ENCODE measurements at regions not wholly inside any gene's neighbourhood (a gene's known extent, or its start where the extent isn't known, plus 50 kb on each side); places are given as distances from the start of the nearest gene placed in this dataset.
A peak's percentile ranks its signal among the peaks of the same experiment; 100 is the strongest.
"Not testable (repeated sequence)": the region's sequence is repeated elsewhere in the genome, so short reads cannot be mapped to it uniquely, and the experiment has no call there.

DNA sequence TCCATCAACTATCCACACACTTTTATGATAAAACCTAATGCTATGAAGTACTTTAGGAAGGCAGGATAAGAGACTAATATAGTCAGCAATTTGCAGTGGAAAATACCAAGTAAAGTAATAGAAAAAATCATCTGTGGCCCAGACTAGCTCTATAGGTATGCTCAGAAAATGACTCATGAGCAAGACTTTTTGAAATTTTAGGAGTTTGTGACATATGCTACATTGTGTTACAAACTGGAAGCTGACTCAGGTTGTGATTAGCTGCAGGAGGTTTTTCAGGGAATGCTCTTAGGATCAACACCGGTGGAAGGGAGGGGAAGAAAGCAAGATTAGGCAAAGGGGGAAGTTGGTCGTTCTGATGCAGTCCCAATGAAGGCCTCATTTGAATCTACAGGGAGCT, 56.1 kb downstream of the FEZF1 start:
- no peak for DNase-seq (ENCODE audit: extremely low spot score in 2 of 2)
- Histone ChIP-seq H3K36me3 (no peaks in the 10 kb centered on the region), H3K9me3 (no peaks in the 10 kb centered on the region), H3K4me1 (no peaks in the 10 kb centered on the region), H3K27me3 (no peaks in the 10 kb centered on the region), H3K27ac (no peak overlapping the region), H3K4me3 (no peak overlapping the region)
- TF ChIP-seq, protein P1, sequence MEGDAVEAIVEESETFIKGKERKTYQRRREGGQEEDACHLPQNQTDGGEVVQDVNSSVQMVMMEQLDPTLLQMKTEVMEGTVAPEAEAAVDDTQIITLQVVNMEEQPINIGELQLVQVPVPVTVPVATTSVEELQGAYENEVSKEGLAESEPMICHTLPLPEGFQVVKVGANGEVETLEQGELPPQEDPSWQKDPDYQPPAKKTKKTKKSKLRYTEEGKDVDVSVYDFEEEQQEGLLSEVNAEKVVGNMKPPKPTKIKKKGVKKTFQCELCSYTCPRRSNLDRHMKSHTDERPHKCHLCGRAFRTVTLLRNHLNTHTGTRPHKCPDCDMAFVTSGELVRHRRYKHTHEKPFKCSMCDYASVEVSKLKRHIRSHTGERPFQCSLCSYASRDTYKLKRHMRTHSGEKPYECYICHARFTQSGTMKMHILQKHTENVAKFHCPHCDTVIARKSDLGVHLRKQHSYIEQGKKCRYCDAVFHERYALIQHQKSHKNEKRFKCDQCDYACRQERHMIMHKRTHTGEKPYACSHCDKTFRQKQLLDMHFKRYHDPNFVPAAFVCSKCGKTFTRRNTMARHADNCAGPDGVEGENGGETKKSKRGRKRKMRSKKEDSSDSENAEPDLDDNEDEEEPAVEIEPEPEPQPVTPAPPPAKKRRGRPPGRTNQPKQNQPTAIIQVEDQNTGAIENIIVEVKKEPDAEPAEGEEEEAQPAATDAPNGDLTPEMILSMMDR (IDR thresholded peaks at IDR 0.05), result no peak
- TF ChIP-seq POLR2AphosphoS5 (IDR thresholded peaks at IDR 0.05; ENCODE audit: insufficient read depth in 1 of 2, low read depth in 1 of 2) (no peak), POLR2A (IDR thresholded peaks at IDR 0.05) (no peak)
- intact Hi-C loops (cut with DNase I), result no loop called here

DNA sequence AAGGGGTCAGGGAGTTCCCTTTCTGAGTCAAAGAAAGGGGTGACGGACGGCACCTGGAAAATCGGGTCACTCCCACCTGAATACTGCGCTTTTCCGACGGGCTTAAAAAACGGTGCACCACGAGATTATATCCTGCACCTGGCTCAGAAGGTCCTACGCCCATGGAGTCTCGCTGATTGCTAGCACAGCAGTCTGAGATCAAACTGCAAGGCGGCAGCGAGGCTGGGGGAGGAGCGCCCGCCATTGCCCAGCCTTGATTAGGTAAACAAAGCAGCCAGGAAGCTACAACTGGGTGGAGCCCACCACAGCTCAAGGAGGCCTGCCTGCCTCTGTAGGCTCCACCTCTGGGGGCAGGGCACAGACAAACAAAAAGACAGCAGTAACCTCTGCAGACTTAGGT, 65.8 kb downstream of the FEZF1 start:
- DNase-seq (ENCODE audit: extremely low spot score in 2 of 2); H3K36me3 ChIP-seq; intact Hi-C loops (cut with DNase I); H3K27ac ChIP-seq; H3K4me1 ChIP-seq; H3K27me3 ChIP-seq; H3K9me3 ChIP-seq; H3K4me3 ChIP-seq: not testable (repeated sequence)

DNA sequence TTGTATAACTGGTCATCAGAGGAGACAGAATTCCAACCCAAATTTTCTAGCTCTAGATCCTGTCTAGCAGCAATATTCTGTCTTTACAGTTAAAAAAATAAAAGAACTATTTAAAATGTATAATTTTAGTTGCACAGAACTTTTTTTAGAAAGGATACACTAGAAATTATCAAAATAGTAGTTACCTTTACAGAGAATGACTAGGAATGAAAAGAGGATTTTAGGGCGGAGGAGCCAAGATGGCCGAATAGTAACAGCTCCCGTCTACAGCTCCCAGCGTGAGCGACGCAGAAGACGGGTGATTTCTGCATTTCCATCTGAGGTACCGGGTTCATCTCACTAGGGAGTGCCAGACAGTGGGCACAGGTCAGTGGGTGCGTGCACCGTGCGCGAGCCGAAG, 66.3 kb downstream of the FEZF1 start:
- H3K9me3 ChIP-seq; H3K4me1 ChIP-seq; H3K27me3 ChIP-seq; H3K36me3 ChIP-seq; DNase-seq (ENCODE audit: extremely low spot score in 2 of 2); intact Hi-C loops (cut with DNase I); H3K4me3 ChIP-seq; H3K27ac ChIP-seq: not testable (repeated sequence)

DNA sequence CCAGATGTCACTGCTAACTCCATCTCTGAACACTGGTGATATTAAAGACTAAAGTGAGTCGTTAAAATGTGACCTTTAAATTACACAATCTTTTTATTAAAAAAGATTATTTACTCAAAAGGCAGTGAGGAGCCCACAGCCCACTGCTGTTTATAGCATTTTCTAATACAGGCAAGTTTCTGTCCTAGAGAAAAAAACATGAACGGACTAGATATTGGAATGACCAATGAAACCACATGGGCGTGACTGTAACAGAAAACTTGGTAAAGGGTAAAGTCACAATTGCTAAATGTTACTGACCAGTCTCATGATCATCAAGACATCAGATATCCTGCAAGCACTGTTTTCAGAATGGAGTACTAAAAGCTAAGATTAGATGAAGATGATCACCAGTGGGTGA, 78.7 kb downstream of the FEZF1 start:
- TF ChIP-seq, protein P1 (IDR thresholded peaks at IDR 0.05), result no peak
- TF ChIP-seq POLR2AphosphoS5 (IDR thresholded peaks at IDR 0.05; ENCODE audit: insufficient read depth in 1 of 2, low read depth in 1 of 2) (no peak), POLR2A (IDR thresholded peaks at IDR 0.05) (no peak)
- Histone ChIP-seq H3K36me3 (no peaks in the 10 kb centered on the region), H3K27me3 (no peaks in the 10 kb centered on the region), H3K9me3 (no peaks in the 10 kb centered on the region), H3K4me1 (no peaks in the 10 kb centered on the region), H3K4me3 (no peak overlapping the region), H3K27ac (no peak overlapping the region)
- intact Hi-C loops (cut with DNase I), result no loop called here
- no peak for DNase-seq (ENCODE audit: extremely low spot score in 2 of 2)

DNA sequence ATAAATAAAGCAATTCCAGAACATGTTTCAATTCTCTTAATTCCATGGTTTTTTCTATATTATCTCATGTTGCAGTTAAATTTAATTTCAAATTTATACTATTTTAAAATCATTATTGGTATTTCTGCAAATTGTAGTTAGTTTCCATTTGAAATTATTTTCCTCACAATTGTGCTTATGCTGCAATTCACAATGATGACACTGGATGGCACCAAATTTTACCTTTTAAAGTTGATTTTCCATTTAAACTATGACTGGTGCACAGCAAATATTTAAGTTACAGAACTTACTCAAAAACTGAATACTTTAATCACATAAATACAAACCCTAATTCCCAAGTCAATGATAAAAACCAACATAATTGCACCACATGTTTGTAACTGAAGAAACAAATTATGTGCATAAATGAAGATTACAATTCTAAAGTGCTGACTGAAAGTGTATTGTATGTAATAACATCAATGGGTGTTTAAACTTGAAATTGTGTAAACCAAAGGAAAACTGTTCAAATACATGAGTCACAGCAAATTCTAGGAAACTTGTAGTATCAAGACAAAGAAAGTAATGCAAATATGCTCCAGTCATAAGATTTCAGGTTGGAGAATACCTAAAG, 75.3 kb upstream of the AASS start:
- Histone ChIP-seq H3K9me3 (no peaks in the 10 kb centered on the region), H3K27ac (no peak overlapping the region), H3K4me3 (no peak overlapping the region), H3K4me1 (no peaks in the 10 kb centered on the region), H3K27me3 (no peaks in the 10 kb centered on the region), H3K36me3 (no peaks in the 10 kb centered on the region)
- intact Hi-C loops (cut with DNase I), result loop anchor here (10.0 kb wide), 1 partner anchor 315 kb away; no protein-coding TSS in a partner anchor
- DNase-seq (ENCODE audit: extremely low spot score in 2 of 2), result no peak
- TF ChIP-seq POLR2A (IDR thresholded peaks at IDR 0.05), result no peak
- TF ChIP-seq, protein P1 (IDR thresholded peaks at IDR 0.05), result peak; percentile 12 to 59 (median 39)

DNA sequence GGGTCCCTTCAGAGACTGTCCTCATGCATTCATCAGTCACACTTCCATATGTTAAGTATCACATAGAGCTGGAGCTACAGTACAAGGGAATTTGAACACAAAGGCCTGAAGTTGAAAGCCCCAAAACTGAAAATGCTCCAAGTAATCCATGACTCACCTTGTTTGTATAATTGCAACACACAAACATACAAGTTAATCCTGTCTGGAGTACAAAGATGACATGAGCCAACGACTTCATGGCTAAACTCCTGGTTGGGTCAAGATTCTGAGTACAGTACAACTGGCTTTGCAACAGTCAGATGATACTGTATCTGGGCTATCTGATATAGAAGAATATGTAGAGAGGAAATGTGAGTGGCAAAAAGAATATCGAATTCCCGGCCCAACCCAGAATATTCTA, 73.1 kb upstream of the AASS start:
- no peak for DNase-seq (ENCODE audit: extremely low spot score in 2 of 2)
- Histone ChIP-seq H3K4me1 (no peaks in the 10 kb centered on the region), H3K9me3 (no peaks in the 10 kb centered on the region), H3K27me3 (no peaks in the 10 kb centered on the region), H3K4me3 (no peak overlapping the region), H3K36me3 (no peaks in the 10 kb centered on the region), H3K27ac (no peak overlapping the region)
- intact Hi-C loops (cut with DNase I), result loop anchor here (10.0 kb wide), 1 partner anchor 318 kb away; no protein-coding TSS in a partner anchor
- TF ChIP-seq POLR2A (IDR thresholded peaks at IDR 0.05), result no peak
- TF ChIP-seq, protein P1 (IDR thresholded peaks at IDR 0.05), result no peak
- no peak for TF ChIP-seq POLR2AphosphoS5 (IDR thresholded peaks at IDR 0.05; ENCODE audit: insufficient read depth in 1 of 2, low read depth in 1 of 2)
